Loucy (cell line): ENCODE measurements at regions not wholly inside any gene's neighbourhood (a gene's known extent, or its start where the extent isn't known, plus 50 kb on each side); places are given as distances from the start of the nearest gene placed in this dataset.

ENCODE experiments used
- H2AFZ ChIP-seq: fragments of 200-600 bp; sonication (generic); 2 replicates; pipeline ENCODE4 v1.6.0; 2016; ENCODE audit warnings: antibody characterized with exemption, mild to moderate bottlenecking, low read length, moderate library complexity
- H3F3A ChIP-seq: fragments of 200-600 bp; 2 replicates; pipeline ENCODE4 v1.6.0; 2016; ENCODE audit warnings: antibody characterized with exemption, low read depth, mild to moderate bottlenecking
- H3K27me3 ChIP-seq: fragments of 200-600 bp; sonication (generic); 2 replicates; pipeline ENCODE4 v1.6.1; 2014; ENCODE audit warnings: low read length, mild to moderate bottlenecking; ENCODE audit not compliant: insufficient read depth, poor library complexity, severe bottlenecking
- H3K36me3 ChIP-seq: fragments of 200-600 bp; sonication (generic); 2 replicates; pipeline ENCODE4 v1.6.1; 2016; ENCODE audit warnings: low read length; ENCODE audit not compliant: insufficient read depth
- H3K4me1 ChIP-seq: fragments of 200-600 bp; sonication (generic); 2 replicates; pipeline ENCODE4 v1.5.1; 2014; ENCODE audit warnings: low read length, mild to moderate bottlenecking; ENCODE audit not compliant: insufficient read depth, poor library complexity, severe bottlenecking
- H3K4me2 ChIP-seq: fragments of 200-600 bp; sonication (generic); 2 replicates; pipeline ENCODE4 v1.6.0; 2014; ENCODE audit warnings: antibody characterized with exemption, low read length, low read depth, mild to moderate bottlenecking; ENCODE audit not compliant: poor library complexity, severe bottlenecking
- H3K4me3 ChIP-seq: fragments of 200-600 bp; sonication (generic); 2 replicates; pipeline ENCODE4 v1.5.1; 2014; ENCODE audit warnings: low read length, mild to moderate bottlenecking, mixed read lengths; ENCODE audit not compliant: poor library complexity, severe bottlenecking
- H3K79me2 ChIP-seq: fragments of 200-600 bp; sonication (generic); 2 replicates; pipeline ENCODE4 v1.6.1; 2014; ENCODE audit warnings: low read length; ENCODE audit not compliant: insufficient read depth
- H3K9ac ChIP-seq: fragments of 200-600 bp; sonication (generic); 2 replicates; pipeline ENCODE4 v1.6.0; 2014; ENCODE audit warnings: mild to moderate bottlenecking, low read depth, low read length, moderate library complexity; ENCODE audit not compliant: poor library complexity, severe bottlenecking
- H3K9me2 ChIP-seq: fragments of 200-600 bp; sonication (generic); replicated peaks from 2 replicates; pipeline ENCODE4 v1.6.1; 2016; ENCODE audit warnings: low read depth, low read length, mixed read lengths
- H3K9me3 ChIP-seq: fragments of 200-600 bp; sonication (generic); 2 replicates; pipeline ENCODE4 v1.6.1; 2014; ENCODE audit warnings: mild to moderate bottlenecking, antibody characterized with exemption, low read length, low read depth; ENCODE audit not compliant: insufficient read depth
- H4K20me1 ChIP-seq: fragments of 200-600 bp; sonication (generic); 2 replicates; pipeline ENCODE4 v1.6.0; 2014; ENCODE audit warnings: antibody characterized with exemption, low read length, mild to moderate bottlenecking; ENCODE audit not compliant: insufficient read depth, poor library complexity, severe bottlenecking
- EZH2phosphoT487 ChIP-seq: fragments of 200-600 bp; IDR thresholded peaks from 2 replicates; pipeline ENCODE4 v1.6.1; 2018; ENCODE audit warnings: antibody characterized with exemption, mild to moderate bottlenecking, moderate library complexity, borderline replicate concordance
- TF ChIP-seq, protein P1 (sequence below): fragments of 200-600 bp; sonication (generic); conservative IDR thresholded peaks from 2 replicates; pipeline ENCODE4 v1.5.1; 2014; ENCODE audit warnings: mild to moderate bottlenecking, antibody characterized with exemption, low read length

DNA sequence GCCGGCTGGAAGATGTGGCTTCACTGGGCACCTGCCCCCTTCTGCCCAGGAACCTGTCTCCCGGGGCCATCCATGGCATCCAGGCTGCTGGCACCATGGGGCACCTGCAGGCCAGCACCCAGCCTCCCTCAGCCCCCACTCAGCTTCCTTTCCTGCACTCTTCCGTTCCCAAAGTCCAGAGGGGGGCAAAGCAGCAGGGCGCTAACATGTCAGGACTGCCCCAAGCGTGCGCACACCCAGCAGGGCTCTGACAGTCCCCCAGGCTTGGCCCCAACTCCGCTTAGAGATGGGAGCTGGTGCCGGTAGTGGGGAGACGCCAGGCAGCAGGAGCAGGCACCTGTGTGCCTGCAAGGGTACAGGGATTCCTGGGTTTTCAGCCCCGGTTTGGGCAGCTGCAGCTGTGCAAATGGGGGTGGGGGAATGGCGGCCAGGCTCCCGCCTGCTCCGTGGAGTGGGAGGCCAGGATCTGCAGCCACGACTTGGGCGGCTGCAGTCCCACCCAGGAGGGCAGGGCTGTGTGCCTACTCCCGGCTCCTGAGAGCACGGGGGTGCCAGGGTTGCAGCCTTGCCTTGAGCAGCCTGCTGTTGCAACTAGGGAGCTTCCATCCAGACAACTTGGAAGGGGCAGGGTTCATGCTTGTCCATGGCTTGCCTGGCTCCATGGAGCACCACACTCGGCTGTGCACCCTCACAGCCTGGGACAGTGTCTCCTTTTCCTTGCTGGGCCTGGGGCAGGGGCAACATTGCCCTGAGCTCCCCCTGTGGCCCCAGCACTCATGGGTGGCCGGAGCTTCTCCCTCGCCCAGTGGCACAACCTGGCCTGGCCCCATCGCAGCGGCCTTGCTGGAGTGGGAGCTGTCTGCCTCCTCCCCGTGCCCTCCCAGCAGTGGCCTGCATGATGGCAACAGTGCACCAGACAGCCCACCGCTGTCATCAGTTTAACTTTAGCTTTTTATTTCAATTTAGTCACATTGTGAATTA, 561.1 kb downstream of the MTRR start:
- no peak overlapping the region for H3K9ac ChIP-seq
- H3K4me1 ChIP-seq: no peaks in the 10 kb centered on the region
- no peaks in the 10 kb centered on the region for H3K79me2 ChIP-seq
- no peaks in the 10 kb centered on the region for H3F3A ChIP-seq
- no peak overlapping the region for H3K4me3 ChIP-seq
- no peaks in the 10 kb centered on the region for H3K9me2 ChIP-seq
- H3K9me3 ChIP-seq: no peaks in the 10 kb centered on the region; the same call in 1 of the 2 replicates
- no peaks in the 10 kb centered on the region for H3K27me3 ChIP-seq
- no peaks in the 10 kb centered on the region for H4K20me1 ChIP-seq
- H3K4me2 ChIP-seq: no peak overlapping the region
- no peak overlapping the region for H2AFZ ChIP-seq
- TF ChIP-seq EZH2phosphoT487: no peak
- TF ChIP-seq, protein P1, sequence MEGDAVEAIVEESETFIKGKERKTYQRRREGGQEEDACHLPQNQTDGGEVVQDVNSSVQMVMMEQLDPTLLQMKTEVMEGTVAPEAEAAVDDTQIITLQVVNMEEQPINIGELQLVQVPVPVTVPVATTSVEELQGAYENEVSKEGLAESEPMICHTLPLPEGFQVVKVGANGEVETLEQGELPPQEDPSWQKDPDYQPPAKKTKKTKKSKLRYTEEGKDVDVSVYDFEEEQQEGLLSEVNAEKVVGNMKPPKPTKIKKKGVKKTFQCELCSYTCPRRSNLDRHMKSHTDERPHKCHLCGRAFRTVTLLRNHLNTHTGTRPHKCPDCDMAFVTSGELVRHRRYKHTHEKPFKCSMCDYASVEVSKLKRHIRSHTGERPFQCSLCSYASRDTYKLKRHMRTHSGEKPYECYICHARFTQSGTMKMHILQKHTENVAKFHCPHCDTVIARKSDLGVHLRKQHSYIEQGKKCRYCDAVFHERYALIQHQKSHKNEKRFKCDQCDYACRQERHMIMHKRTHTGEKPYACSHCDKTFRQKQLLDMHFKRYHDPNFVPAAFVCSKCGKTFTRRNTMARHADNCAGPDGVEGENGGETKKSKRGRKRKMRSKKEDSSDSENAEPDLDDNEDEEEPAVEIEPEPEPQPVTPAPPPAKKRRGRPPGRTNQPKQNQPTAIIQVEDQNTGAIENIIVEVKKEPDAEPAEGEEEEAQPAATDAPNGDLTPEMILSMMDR: no peak
- no peaks in the 10 kb centered on the region for H3K36me3 ChIP-seq

DNA sequence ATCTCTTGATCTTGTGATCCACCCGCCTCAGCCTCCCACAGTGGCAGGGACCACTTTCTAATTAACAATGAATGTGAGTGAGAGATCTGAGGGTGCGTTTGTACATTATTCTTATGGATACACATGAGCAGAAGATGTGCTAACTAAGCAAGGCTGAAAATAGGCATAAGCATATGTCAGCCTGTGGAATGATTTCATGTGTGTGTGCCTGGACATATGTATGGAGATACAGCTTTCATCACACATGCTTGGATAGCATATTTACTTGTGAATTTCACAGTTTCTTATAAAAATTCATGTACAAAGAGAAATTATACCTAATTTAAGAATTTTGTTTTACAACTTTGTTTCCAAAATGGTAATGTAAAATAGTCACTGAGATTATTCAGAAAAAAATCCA, 565.6 kb downstream of the MTRR start:
- no peaks in the 10 kb centered on the region for H3F3A ChIP-seq
- H3K36me3 ChIP-seq: no peaks in the 10 kb centered on the region
- no peaks in the 10 kb centered on the region for H4K20me1 ChIP-seq
- H3K9ac ChIP-seq: no peak overlapping the region
- H3K27me3 ChIP-seq: no peaks in the 10 kb centered on the region
- no peak for TF ChIP-seq EZH2phosphoT487
- TF ChIP-seq, protein P1: no peak
- no peaks in the 10 kb centered on the region for H3K79me2 ChIP-seq
- no peak overlapping the region for H2AFZ ChIP-seq
- H3K4me1 ChIP-seq: no peaks in the 10 kb centered on the region
- no peaks in the 10 kb centered on the region for H3K9me2 ChIP-seq
- no peak overlapping the region for H3K4me2 ChIP-seq
- no peaks in the 10 kb centered on the region for H3K9me3 ChIP-seq
- no peak overlapping the region for H3K4me3 ChIP-seq

DNA sequence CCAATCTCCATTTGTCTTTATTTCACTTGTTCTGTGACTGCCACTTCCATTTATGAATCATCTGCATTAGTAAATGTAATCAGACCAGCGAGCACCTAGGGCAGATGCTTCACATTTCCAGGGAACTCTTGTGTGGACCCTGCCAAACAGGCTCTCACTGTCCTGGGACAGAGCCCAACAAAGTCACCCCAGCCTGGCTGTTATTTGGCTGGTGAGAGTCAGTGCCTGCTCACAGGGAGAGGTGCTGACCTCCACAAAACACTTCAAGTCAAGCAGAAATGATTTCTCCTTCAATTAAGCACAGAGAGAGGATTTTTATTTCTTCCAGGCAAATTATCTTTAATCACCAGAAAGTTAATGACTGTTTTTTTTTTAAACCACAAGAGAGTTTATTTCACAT, 568.0 kb downstream of the MTRR start:
- H3F3A ChIP-seq: no peaks in the 10 kb centered on the region
- no peaks in the 10 kb centered on the region for H3K79me2 ChIP-seq
- no peak for TF ChIP-seq EZH2phosphoT487
- TF ChIP-seq, protein P1: no peak
- no peaks in the 10 kb centered on the region for H3K27me3 ChIP-seq
- no peaks in the 10 kb centered on the region for H3K9me2 ChIP-seq
- H3K9me3 ChIP-seq: no peaks in the 10 kb centered on the region
- H3K9ac ChIP-seq: no peak overlapping the region
- no peak overlapping the region for H2AFZ ChIP-seq
- no peaks in the 10 kb centered on the region for H4K20me1 ChIP-seq
- no peak overlapping the region for H3K4me2 ChIP-seq
- no peaks in the 10 kb centered on the region for H3K36me3 ChIP-seq
- no peaks in the 10 kb centered on the region for H3K4me1 ChIP-seq
- no peak overlapping the region for H3K4me3 ChIP-seq
